GM23338 (cell line): ENCODE measurements at regions not wholly inside any gene's neighbourhood (a gene's known extent, or its start where the extent isn't known, plus 50 kb on each side); places are given as distances from the start of the nearest gene placed in this dataset.

Source experiments
- ATAC-seq: fragments of 200-7000 bp; cut with Tn5 transposase; 3 replicates; pipeline ENCODE4 v1.9.1; 2020
- DNase-seq: peaks from one replicate; pipeline ENCODE4 v3.0.0-alpha.2; 2015; ENCODE audit warnings: low spot score
- H2AFZ ChIP-seq: fragments of 200-600 bp; sonication (generic); 2 replicates; pipeline ENCODE4 v1.8.0; 2016; ENCODE audit warnings: antibody characterized with exemption, mild to moderate bottlenecking, moderate library complexity
- H3F3A ChIP-seq: fragments of 200-600 bp; sonication (generic); replicated peaks from 2 replicates; pipeline ENCODE4 v1.8.0; 2017; ENCODE audit warnings: antibody characterized with exemption, mixed run types, low read depth
- H3K27ac ChIP-seq: fragments of 200-600 bp; sonication (generic); 2 replicates; pipeline ENCODE4 v1.6.1; 2016; ENCODE audit warnings: low read depth
- H3K27me3 ChIP-seq: fragments of 200-600 bp; sonication (generic); 2 replicates; pipeline ENCODE4 v1.8.0; 2016; ENCODE audit warnings: mild to moderate bottlenecking, mixed run types, moderate library complexity; ENCODE audit not compliant: insufficient read depth
- H3K36me3 ChIP-seq: fragments of 200-600 bp; sonication (generic); 2 replicates; pipeline ENCODE4 v1.8.0; 2016; ENCODE audit warnings: mild to moderate bottlenecking; ENCODE audit not compliant: insufficient read depth
- H3K4me1 ChIP-seq: fragments of 200-600 bp; sonication (generic); 2 replicates; pipeline ENCODE4 v1.8.0; 2016; ENCODE audit warnings: mild to moderate bottlenecking, moderate library complexity; ENCODE audit not compliant: insufficient read depth
- H3K4me2 ChIP-seq: fragments of 200-600 bp; sonication (generic); 2 replicates; pipeline ENCODE4 v1.7.1; 2017; ENCODE audit warnings: mixed run types
- H3K4me3 ChIP-seq: fragments of 200-600 bp; sonication (generic); 2 replicates; pipeline ENCODE4 v1.6.1; 2016; ENCODE audit warnings: mixed run types
- H3K79me2 ChIP-seq: fragments of 200-600 bp; sonication (generic); replicated peaks from 2 replicates; pipeline ENCODE4 v1.8.0; 2017; ENCODE audit warnings: mild to moderate bottlenecking; ENCODE audit not compliant: insufficient read depth
- H3K9me2 ChIP-seq: fragments of 200-600 bp; sonication (generic); 2 replicates; pipeline ENCODE4 v1.8.0; 2017; ENCODE audit not compliant: insufficient read depth
- H4K20me1 ChIP-seq: fragments of 200-600 bp; sonication (generic); replicated peaks from 2 replicates; pipeline ENCODE4 v1.8.0; 2017; ENCODE audit warnings: mild to moderate bottlenecking; ENCODE audit not compliant: insufficient read depth
- H3K27ac Mint-ChIP-seq: 2 replicates; pipeline ENCODE4 v1.8.0; 2020; ENCODE audit warnings: inconsistent platforms, mild to moderate bottlenecking, moderate library complexity, mixed read lengths
- H3K27me3 Mint-ChIP-seq: 3 replicates; pipeline ENCODE4 v1.8.0; 2022; ENCODE audit warnings: low read depth, mild to moderate bottlenecking, moderate library complexity, mixed read lengths, inconsistent platforms; ENCODE audit not compliant: insufficient read depth, poor library complexity
- H3K36me3 Mint-ChIP-seq: 3 replicates; pipeline ENCODE4 v1.8.0; 2021; ENCODE audit warnings: low read depth, mild to moderate bottlenecking, inconsistent platforms, moderate library complexity, mixed read lengths
- H3K4me1 Mint-ChIP-seq: 3 replicates; pipeline ENCODE4 v1.8.0; 2020; ENCODE audit warnings: mild to moderate bottlenecking, inconsistent platforms, mixed read lengths
- H3K4me3 Mint-ChIP-seq: 3 replicates; pipeline ENCODE4 v1.8.0; 2021; ENCODE audit warnings: moderate library complexity, mild to moderate bottlenecking, inconsistent platforms, mixed read lengths
- H3K9me3 Mint-ChIP-seq: 3 replicates; pipeline ENCODE4 v1.8.0; 2020; ENCODE audit warnings: moderate library complexity, mild to moderate bottlenecking, inconsistent platforms, mixed read lengths
- CREB1 ChIP-seq: fragments of 250-450 bp; sonication (Bioruptor Pico); IDR thresholded peaks from 2 replicates; pipeline ENCODE4 v1.5.0; 2020; ENCODE audit warnings: low read depth, mild to moderate bottlenecking, moderate library complexity
- ETS1 ChIP-seq: IDR thresholded peaks from 2 replicates; pipeline ENCODE4 v1.6.1; 2016; ENCODE audit warnings: antibody characterized with exemption
- EZH2 ChIP-seq: fragments of 200-600 bp; sonication (generic); IDR thresholded peaks from one replicate; pipeline ENCODE4 v1.8.0; 2017; ENCODE audit warnings: antibody characterized with exemption, mild to moderate bottlenecking, low read depth; ENCODE audit not compliant: unreplicated experiment
- EZH2phosphoT487 ChIP-seq: fragments of 200-600 bp; sonication (generic); IDR thresholded peaks from one replicate; pipeline ENCODE4 v1.8.1; 2018; ENCODE audit warnings: antibody characterized with exemption; ENCODE audit not compliant: unreplicated experiment
- JUNB ChIP-seq: IDR thresholded peaks from one replicate; pipeline ENCODE4 v1.6.1; 2016; ENCODE audit warnings: antibody characterized with exemption; ENCODE audit not compliant: unreplicated experiment
- NANOG ChIP-seq: IDR thresholded peaks from 2 replicates; pipeline ENCODE4 v1.6.1; 2016; ENCODE audit warnings: antibody characterized with exemption, borderline replicate concordance
- POLR2AphosphoS5 ChIP-seq: IDR thresholded peaks from 2 replicates; pipeline ENCODE4 v1.6.1; 2016; ENCODE audit warnings: antibody characterized with exemption, low read depth
- REST ChIP-seq: IDR thresholded peaks from one replicate; pipeline ENCODE4 v1.6.1; 2018; ENCODE audit warnings: antibody characterized with exemption; ENCODE audit not compliant: unreplicated experiment
- STAT1 ChIP-seq: IDR thresholded peaks from one replicate; pipeline ENCODE4 v1.6.1; 2016; ENCODE audit warnings: antibody characterized with exemption; ENCODE audit not compliant: unreplicated experiment
- ZNF114 ChIP-seq: fragments of 250-450 bp; sonication (Bioruptor Pico); IDR thresholded peaks from 2 replicates; pipeline ENCODE4 v1.5.0; 2020; ENCODE audit warnings: mild to moderate bottlenecking, moderate library complexity
- ZNF331 ChIP-seq: fragments of 250-450 bp; sonication (Bioruptor Pico); IDR thresholded peaks from 2 replicates; pipeline ENCODE4 v1.5.0; 2020; ENCODE audit warnings: low read depth, mild to moderate bottlenecking, moderate library complexity
- ZNF462 ChIP-seq: fragments of 250-450 bp; sonication (Bioruptor Pico); IDR thresholded peaks from 2 replicates; pipeline ENCODE4 v1.5.0; 2020; ENCODE audit warnings: mild to moderate bottlenecking, moderate library complexity
- TF ChIP-seq, protein P1 (sequence below), 2 experiments: fragments of 200-600 bp in 1 of 2; sonication (generic) in 1 of 2; conservative IDR thresholded peaks; 2 replicates each; pipeline versions ENCODE4 v1.5.1 to v1.6.1; 2016 to 2017; ENCODE audit warnings: antibody characterized with exemption in 2 of 2, low read depth in 2 of 2, mild to moderate bottlenecking in 2 of 2, moderate library complexity in 1 of 2

- Histone ChIP-seq H3K27me3 (no peaks in the 10 kb centered on the region), H3K4me2 (no peak overlapping the region), H3K4me1 (no peaks in the 10 kb centered on the region), H3K27ac (no peak overlapping the region), H3K9me2 (peaks cover 6% of the 10 kb centered on the region; the same call in 1 of the 2 replicates), H3F3A (no peaks in the 10 kb centered on the region), H2AFZ (no peak overlapping the region), H3K4me3 (no peak overlapping the region), H3K79me2 (no peaks in the 10 kb centered on the region), H4K20me1 (no peaks in the 10 kb centered on the region), H3K36me3 (no peaks in the 10 kb centered on the region)
- no peak overlapping the region for H3K27ac Mint-ChIP-seq
- H3K9me3 Mint-ChIP-seq = peaks cover 45% of the 10 kb centered on the region
- H3K36me3 Mint-ChIP-seq = no peaks in the 10 kb centered on the region
- DNase-seq = no peak
- H3K27me3 Mint-ChIP-seq = no peaks in the 10 kb centered on the region
- ATAC-seq = no peak
- H3K4me3 Mint-ChIP-seq = no peak overlapping the region
- TF ChIP-seq, protein P1, sequence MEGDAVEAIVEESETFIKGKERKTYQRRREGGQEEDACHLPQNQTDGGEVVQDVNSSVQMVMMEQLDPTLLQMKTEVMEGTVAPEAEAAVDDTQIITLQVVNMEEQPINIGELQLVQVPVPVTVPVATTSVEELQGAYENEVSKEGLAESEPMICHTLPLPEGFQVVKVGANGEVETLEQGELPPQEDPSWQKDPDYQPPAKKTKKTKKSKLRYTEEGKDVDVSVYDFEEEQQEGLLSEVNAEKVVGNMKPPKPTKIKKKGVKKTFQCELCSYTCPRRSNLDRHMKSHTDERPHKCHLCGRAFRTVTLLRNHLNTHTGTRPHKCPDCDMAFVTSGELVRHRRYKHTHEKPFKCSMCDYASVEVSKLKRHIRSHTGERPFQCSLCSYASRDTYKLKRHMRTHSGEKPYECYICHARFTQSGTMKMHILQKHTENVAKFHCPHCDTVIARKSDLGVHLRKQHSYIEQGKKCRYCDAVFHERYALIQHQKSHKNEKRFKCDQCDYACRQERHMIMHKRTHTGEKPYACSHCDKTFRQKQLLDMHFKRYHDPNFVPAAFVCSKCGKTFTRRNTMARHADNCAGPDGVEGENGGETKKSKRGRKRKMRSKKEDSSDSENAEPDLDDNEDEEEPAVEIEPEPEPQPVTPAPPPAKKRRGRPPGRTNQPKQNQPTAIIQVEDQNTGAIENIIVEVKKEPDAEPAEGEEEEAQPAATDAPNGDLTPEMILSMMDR (conservative IDR thresholded peaks at IDR 0.05; ENCODE audit: low read depth in 2 of 2) = no peak
- TF ChIP-seq REST (no peak), STAT1 (no peak), ZNF462 (CRISPR knock-in tag) (no peak), POLR2AphosphoS5 (no peak), CREB1 (CRISPR knock-in tag) (no peak), ZNF331 (CRISPR knock-in tag) (no peak), NANOG (no peak), EZH2phosphoT487 (no peak), ETS1 (no peak), JUNB (no peak), EZH2 (no peak), ZNF114 (no peak)
- H3K4me1 Mint-ChIP-seq = no peaks in the 10 kb centered on the region
Measured at GRCh38 chr11:41895081-41895480, 435.6 kb upstream of the LRRC4C start.
